NCI-H2029 (cell line): ENCODE measurements at regions not wholly inside any gene's neighbourhood (a gene's known extent, or its start where the extent isn't known, plus 50 kb on each side); places are given as distances from the start of the nearest gene placed in this dataset.
"Not testable (repeated sequence)": the region's sequence is repeated elsewhere in the genome, so short reads cannot be mapped to it uniquely, and the experiment has no call there.

Experiments used
- DNase-seq: peaks from one replicate; lab custom pipeline; 2025; lab: John Stamatoyannopoulos, UW

DNA sequence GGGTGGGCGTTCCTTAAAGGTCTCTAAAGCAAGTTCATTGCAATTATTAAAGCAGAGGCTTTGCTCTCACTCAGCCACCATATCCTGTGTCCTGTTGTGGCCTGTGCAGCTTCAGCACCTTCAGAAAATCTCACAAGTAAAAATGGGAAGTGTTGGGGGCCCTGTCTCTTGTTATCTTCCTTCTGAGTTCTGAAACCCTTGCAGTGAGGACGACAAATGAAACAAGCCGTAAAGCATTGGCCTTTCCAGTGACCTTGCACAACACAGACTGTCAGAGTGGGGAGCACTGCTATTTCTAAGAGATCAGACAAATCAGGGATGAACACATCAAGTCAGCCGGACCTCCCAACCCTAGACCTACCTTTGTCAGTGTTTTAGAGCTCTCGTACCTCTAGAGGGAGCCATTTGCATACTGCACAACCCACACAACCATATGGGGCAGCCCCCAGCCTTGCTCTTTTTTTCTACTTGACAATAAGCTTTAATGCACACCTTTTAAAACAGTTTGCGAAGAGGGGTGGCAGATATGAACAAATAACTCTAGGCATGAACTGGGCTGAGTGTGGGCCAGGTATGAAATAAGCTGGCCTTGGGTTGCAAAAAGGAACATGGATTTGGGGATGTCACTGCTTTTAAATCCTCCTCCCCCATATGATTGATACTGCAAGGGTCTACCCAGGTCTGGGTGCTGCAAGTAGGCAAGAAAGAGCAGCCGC, 89.8 kb downstream of the KATNIP start:
- DNase-seq, result no peak

DNA sequence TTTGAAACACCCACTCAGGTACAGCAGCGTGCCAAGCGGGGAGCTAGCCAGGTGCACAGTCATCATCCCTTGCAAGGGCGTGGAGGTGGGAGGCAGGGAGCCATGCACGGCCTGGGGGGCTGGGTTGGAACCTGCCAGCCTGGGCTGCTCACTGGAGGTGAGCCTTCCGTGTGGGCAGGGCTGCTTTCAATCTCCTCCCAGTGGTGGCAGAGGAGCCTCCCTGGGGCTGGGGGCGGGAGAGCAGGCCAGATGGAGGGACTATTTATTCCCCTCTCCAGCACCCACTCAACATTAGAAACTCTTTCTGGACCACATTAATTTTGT, 90.3 kb downstream of the KATNIP start:
- no peak for DNase-seq

GRCh38 chr16:27641260-27641659, 91.3 kb downstream of the KATNIP start:
- no peak for DNase-seq

- not testable (repeated sequence) for DNase-seq
These were observed 91.9 kb downstream of the KATNIP start for GRCh38 chr16:27641734-27642415.

DNA sequence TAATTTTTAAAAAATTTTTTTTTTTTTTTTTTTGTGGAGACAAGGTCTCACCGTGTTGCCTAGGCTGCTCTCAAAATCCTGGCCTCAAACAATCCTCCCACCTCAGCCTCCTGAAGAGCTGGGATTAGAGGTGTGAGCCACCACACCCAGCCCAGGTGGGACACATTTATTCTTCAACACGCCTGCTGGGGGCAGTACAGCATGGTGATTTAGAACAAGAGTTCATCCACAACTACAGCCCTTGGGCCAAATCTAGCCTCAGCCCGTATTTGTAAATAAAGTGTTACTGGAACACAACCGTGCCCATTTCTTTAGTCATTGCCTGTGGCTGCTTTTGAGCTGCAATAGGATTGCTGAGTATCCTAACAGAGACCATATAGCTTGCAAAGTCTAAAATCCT, 92.8 kb downstream of the KATNIP start:
- no peak for DNase-seq

GRCh38 chr16:27644165-27644564, 94.2 kb downstream of the KATNIP start:
- DNase-seq, result no peak

GRCh38 chr16:27645396-27645795, 95.5 kb downstream of the KATNIP start:
- no peak for DNase-seq

DNA sequence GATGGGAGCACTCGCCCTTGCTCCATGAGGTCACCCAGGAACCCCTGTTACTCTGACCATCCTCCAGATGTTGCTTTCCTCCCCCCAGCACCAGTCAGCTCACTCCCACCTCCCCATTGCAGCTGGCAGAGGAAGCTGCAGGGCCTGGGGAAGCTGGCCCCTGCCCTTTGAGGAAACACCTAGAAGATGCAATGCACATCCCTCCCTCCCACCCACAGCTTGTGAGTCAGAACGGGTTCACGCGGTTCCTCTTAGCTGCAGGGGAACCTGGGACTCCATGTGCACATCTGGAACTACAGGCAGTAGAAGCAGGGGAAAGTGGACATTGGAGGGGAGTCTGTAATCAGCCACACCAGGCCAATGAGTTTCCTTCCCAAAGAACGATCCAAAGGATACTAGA, 96.9 kb downstream of the KATNIP start:
- no peak for DNase-seq

GRCh38 chr16:27649021-27649420, 99.1 kb downstream of the KATNIP start:
- DNase-seq, result no peak

GRCh38 chr16:27650073-27650701, 100.2 kb downstream of the KATNIP start:
- DNase-seq, result no peak

DNA sequence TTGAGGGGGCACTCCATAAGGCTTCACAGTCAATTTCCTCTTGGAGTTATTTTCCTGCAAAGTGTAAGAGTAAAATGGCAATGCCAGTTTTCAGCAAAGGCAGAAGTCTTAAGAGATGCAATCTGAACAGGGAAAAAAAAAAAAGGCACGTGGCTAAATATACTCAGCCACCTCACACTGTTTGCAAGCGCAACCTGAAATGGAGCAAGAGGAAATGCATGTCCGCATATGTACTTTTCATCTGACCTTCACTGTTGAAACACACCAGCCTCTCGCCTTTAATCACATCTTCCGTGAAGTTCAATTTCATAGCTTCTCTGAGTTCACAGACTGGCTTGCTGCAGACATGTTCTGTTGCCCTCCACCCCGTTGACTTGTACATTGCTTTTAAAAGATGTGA, 101.4 kb downstream of the KATNIP start:
- DNase-seq, result no peak

DNA sequence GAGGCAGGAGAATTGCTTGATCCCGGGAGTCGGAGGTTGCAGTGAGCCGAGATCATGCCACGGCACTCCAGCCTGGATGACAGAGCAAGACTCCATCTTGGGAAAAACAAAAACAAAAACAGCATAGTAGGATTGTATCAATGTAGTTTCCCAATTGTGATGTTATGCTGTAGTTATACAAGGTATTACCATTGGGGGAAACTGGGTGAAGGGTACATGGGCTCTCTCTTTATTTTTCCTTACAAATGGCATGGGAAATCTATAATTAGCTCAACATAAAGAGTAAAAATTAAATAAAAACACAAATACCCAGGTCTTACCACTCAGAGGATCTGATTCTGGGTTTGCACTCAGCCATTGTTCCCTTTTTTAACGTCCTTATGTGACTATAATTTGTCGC, 107.9 kb downstream of the KATNIP start:
- no peak for DNase-seq

GRCh38 chr16:27660507-27660906, 110.6 kb downstream of the KATNIP start:
- no peak for DNase-seq

DNA sequence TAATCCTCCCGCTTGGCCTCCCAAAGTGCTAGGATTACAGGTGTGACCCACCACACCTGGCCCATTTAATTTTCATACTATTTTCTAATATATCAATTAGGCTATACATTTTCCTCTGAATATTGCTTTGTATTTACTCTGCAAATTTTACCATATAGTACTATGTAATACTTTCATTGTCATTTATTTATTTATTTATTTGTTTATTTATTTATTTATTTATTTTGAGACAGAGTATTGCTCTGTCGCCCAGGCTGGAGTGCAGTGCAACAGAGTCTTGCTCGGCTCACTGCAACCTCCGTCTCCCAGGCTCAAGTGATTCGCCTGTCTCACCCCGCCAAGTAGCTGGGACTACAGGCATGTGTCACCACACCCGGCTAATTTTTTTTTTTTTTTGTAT, 113.3 kb downstream of the KATNIP start:
- DNase-seq, result not testable (repeated sequence)

GRCh38 chr16:27665881-27666280, 115.9 kb downstream of the KATNIP start:
- no peak for DNase-seq

- no peak for DNase-seq
These were observed 120.3 kb downstream of the KATNIP start for GRCh38 chr16:27670071-27670810.

DNA sequence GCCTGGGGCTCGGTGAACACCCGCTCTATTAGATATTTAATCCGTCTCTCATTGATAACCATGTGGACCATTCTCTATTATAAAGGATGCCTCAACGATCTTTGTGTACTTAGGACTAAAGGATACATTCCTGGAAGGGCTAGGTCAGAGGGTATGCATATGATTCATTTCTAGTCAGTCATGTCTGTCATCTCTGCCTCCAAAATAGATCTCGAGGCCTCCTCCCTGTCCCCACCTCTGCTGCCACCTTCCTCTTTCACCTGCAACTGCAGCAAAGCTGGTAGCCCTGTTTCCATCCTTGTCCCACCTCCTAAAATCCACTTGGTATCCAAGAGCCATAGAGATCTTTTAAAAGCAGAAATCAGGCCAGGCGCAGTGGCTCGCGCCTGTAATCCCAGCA, 121.5 kb downstream of the KATNIP start:
- DNase-seq, result no peak

GRCh38 chr16:27676839-27677238, 126.9 kb downstream of the KATNIP start:
- DNase-seq, result no peak

- no peak for DNase-seq
These were observed 127.3 kb downstream of the KATNIP start for GRCh38 chr16:27677263-27677662.

GRCh38 chr16:27678955-27679354, 129.0 kb downstream of the KATNIP start:
- no peak for DNase-seq

DNA sequence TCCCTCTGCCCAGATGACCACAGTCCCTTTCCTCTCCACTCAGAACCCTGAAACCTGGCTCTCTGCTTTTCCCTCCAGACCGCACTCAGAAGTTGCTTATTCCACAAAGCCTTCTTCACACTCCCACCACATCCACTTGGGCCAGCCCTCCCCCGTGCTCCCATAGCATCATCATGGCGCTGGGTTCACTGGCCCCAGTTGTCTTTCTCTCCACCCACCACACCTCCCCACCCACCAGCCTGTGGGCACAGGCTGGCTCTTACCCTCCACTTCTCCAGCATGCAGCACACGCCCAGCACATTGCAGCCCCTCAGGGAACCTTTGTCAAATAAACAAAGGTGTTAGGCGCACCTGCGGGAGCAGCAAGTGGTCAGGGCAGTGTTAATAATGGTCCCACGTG, 130.0 kb downstream of the KATNIP start:
- DNase-seq, result no peak

GRCh38 chr16:27681681-27682080, 131.7 kb downstream of the KATNIP start:
- DNase-seq, result no peak

- no peak for DNase-seq
These were observed 134.1 kb downstream of the KATNIP start for GRCh38 chr16:27684047-27684446.
